Stomach (tissue), 4 donors: ENCODE measurements at regions not wholly inside any gene's neighbourhood (a gene's known extent, or its start where the extent isn't known, plus 50 kb on each side); places are given as distances from the start of the nearest gene placed in this dataset.

Source experiments
- CTCF ChIP-seq, 7 experiments: fragments of 450-650 bp in 4 of 7; fragments of 200-600 bp in 3 of 7; sonication (generic) in 3 of 7; IDR thresholded peaks; one replicate each; pipeline ENCODE4 v1.5.1; 2016 to 2019; ENCODE audit warnings: antibody characterized with exemption in 7 of 7, control low read depth in 2 of 7, mild to moderate bottlenecking in 1 of 7
- POLR2AphosphoS5 ChIP-seq, 3 donors: sonication (generic); formaldehyde crosslinking; IDR thresholded peaks; one replicate each; pipeline ENCODE4 v1.6.1; 2016; ENCODE audit warnings: antibody characterized with exemption in 3 of 3

GRCh38 chr13:100989392-100989791, 314.8 kb upstream of the TMTC4 start:
- TF ChIP-seq CTCF (IDR thresholded peaks at IDR 0.05) (no peak), POLR2AphosphoS5 (IDR thresholded peaks at IDR 0.05) (no peak)
